DMS53 treated with DMSO at 0.1 percent for 48 hours (cell line): ENCODE measurements at regions not wholly inside any gene's neighbourhood (a gene's known extent, or its start where the extent isn't known, plus 50 kb on each side); places are given as distances from the start of the nearest gene placed in this dataset.

Experiments used
- DNase-seq: peaks from one replicate; lab custom pipeline; 2025; ENCODE audit not compliant: unreplicated experiment; lab: John Stamatoyannopoulos, UW

GRCh38 chr20:60877071-60877857, 374.8 kb upstream of the CDH4 start:
- DNase-seq, result no peak

GRCh38 chr20:60882836-60883235, 369.2 kb upstream of the CDH4 start:
- DNase-seq, result no peak

GRCh38 chr20:60883496-60883895, 368.6 kb upstream of the CDH4 start:
- no peak for DNase-seq

- DNase-seq, result no peak
Measured at GRCh38 chr20:60884277-60884676, 367.8 kb upstream of the CDH4 start.

GRCh38 chr20:60888771-60889170, 363.3 kb upstream of the CDH4 start:
- DNase-seq, result no peak

GRCh38 chr20:60892095-60892813, 359.8 kb upstream of the CDH4 start:
- DNase-seq, result no peak

- DNase-seq, result no peak
Measured at GRCh38 chr20:60894091-60894490, 358.0 kb upstream of the CDH4 start.

GRCh38 chr20:60895363-60896079, 356.5 kb upstream of the CDH4 start:
- no peak for DNase-seq

- DNase-seq, result no peak
Measured at GRCh38 chr20:60897976-60898375, 354.1 kb upstream of the CDH4 start.

GRCh38 chr20:60899320-60899719, 352.7 kb upstream of the CDH4 start:
- DNase-seq, result no peak

GRCh38 chr20:60900618-60901017, 351.4 kb upstream of the CDH4 start:
- no peak for DNase-seq

GRCh38 chr20:60901831-60902230, 350.2 kb upstream of the CDH4 start:
- DNase-seq, result no peak

- no peak for DNase-seq
Measured at GRCh38 chr20:60903325-60903971, 348.6 kb upstream of the CDH4 start.

- DNase-seq, result no peak
Measured at GRCh38 chr20:60904730-60905129, 347.3 kb upstream of the CDH4 start.

- DNase-seq, result no peak
Measured at GRCh38 chr20:60905919-60906318, 346.1 kb upstream of the CDH4 start.

- DNase-seq, result no peak
Measured at GRCh38 chr20:60906555-60906954, 345.5 kb upstream of the CDH4 start.

- DNase-seq, result no peak
Measured at GRCh38 chr20:60913298-60913697, 338.8 kb upstream of the CDH4 start.

- no peak for DNase-seq
Measured at GRCh38 chr20:60921022-60921622, 330.9 kb upstream of the CDH4 start.

- no peak for DNase-seq
Measured at GRCh38 chr20:60926831-60927230, 325.2 kb upstream of the CDH4 start.

- no peak for DNase-seq
Measured at GRCh38 chr20:60928341-60928740, 323.7 kb upstream of the CDH4 start.
